H1 (cell line): ENCODE measurements at regions not wholly inside any gene's neighbourhood (a gene's known extent, or its start where the extent isn't known, plus 50 kb on each side); places are given as distances from the start of the nearest gene placed in this dataset.

Source experiments
- CTCF ChIA-PET: fragments of 300-600 bp; sonication (Branson Sonifier 250); formaldehyde crosslinking; loops from one replicate; lab custom pipeline; 2021; ENCODE audit not compliant: partially characterized antibody; lab: Charles Lee
- POLR2A ChIA-PET: fragments of 300-600 bp; sonication (Branson Sonifier 250); formaldehyde crosslinking; loops from one replicate; lab custom pipeline; 2021; ENCODE audit warnings: inconsistent platforms; ENCODE audit not compliant: partially characterized antibody; lab: Charles Lee
- DNase-seq, 2 experiments: peaks; one replicate each; pipeline versions ENCODE4 v3.0.0 to v3.0.0-alpha.2; 2010 to 2022; ENCODE audit warnings: low spot score in 2 of 2, low read depth in 1 of 2, mixed read lengths in 1 of 2
- FAIRE-seq: peaks from 2 replicates; lab custom pipeline; 2011; peaks lifted over from hg19 to GRCh38; lab: Jason Lieb, UNC
- H2AFZ ChIP-seq: 2 replicates; pipeline ENCODE4 v1.8.1; 2012; ENCODE audit warnings: low read length, inconsistent platforms
- H2AK5ac ChIP-seq: 2 replicates; pipeline ENCODE4 v1.6.1; 2013; ENCODE audit warnings: low read depth, low read length
- H2BK120ac ChIP-seq: replicated peaks from 2 replicates; pipeline ENCODE3; 2013; ENCODE audit warnings: low read depth, low read length, inconsistent platforms
- H2BK12ac ChIP-seq: 2 replicates; pipeline ENCODE4 v1.6.1; 2013; ENCODE audit warnings: low read depth, low read length
- H2BK15ac ChIP-seq: 2 replicates; pipeline ENCODE4 v1.6.1; 2013; ENCODE audit warnings: low read length
- H2BK20ac ChIP-seq: 2 replicates; pipeline ENCODE4 v1.6.1; 2013; ENCODE audit warnings: low read length
- H2BK5ac ChIP-seq: 2 replicates; pipeline ENCODE4 v1.6.1; 2013; ENCODE audit warnings: low read depth, low read length
- H3K14ac ChIP-seq: 2 replicates; pipeline ENCODE4 v1.6.1; 2013; ENCODE audit warnings: inconsistent platforms; ENCODE audit not compliant: insufficient read length
- H3K18ac ChIP-seq: 2 replicates; pipeline ENCODE4 v1.6.1; 2013; ENCODE audit warnings: low read length; ENCODE audit errors: extremely low read depth
- H3K23ac ChIP-seq: 2 replicates; pipeline ENCODE4 v1.6.1; 2013; ENCODE audit warnings: inconsistent platforms; ENCODE audit not compliant: insufficient read length
- H3K23me2 ChIP-seq: 2 replicates; pipeline ENCODE4 v1.6.1; 2013; ENCODE audit warnings: low read depth, low read length
- H3K27ac ChIP-seq: 2 replicates; pipeline ENCODE4 v1.6.1; 2011; ENCODE audit warnings: low read depth, low read length, inconsistent platforms
- H3K27me3 ChIP-seq, 4 experiments: replicated peaks in 1 of 4; 1 replicate in 1 of 4; 2 replicates in 3 of 4; pipeline versions ENCODE4 v1.6.1 to v1.8.1; 2011 to 2013; ENCODE audit warnings: low read length in 3 of 4, mild to moderate bottlenecking in 3 of 4, inconsistent platforms in 2 of 4, mixed read lengths in 2 of 4, moderate library complexity in 1 of 4; ENCODE audit not compliant: control insufficient read depth in 3 of 4, insufficient read depth in 3 of 4; ENCODE audit errors: extremely low read depth in 1 of 4
- H3K36me3 ChIP-seq, 4 experiments: 2 replicates each; pipeline versions ENCODE4 v1.6.1 to v1.8.1; 2011 to 2013; ENCODE audit warnings: mild to moderate bottlenecking in 4 of 4, low read length in 3 of 4, moderate library complexity in 2 of 4, control low read depth in 1 of 4, inconsistent platforms in 1 of 4; ENCODE audit not compliant: insufficient read depth in 4 of 4, control insufficient read depth in 2 of 4
- H3K4ac ChIP-seq: replicated peaks from 2 replicates; pipeline ENCODE3; 2013; ENCODE audit warnings: low read length, low read depth, mixed read lengths, inconsistent platforms; ENCODE audit not compliant: insufficient read length
- H3K4me1 ChIP-seq, 4 experiments: replicated peaks in 1 of 4; 1 replicate in 1 of 4; 2 replicates in 3 of 4; pipeline versions ENCODE4 v1.6.1 to v1.8.1; 2011 to 2013; ENCODE audit warnings: low read length in 3 of 4, inconsistent platforms in 2 of 4, mixed read lengths in 1 of 4; ENCODE audit not compliant: insufficient read depth in 4 of 4, control insufficient read depth in 3 of 4
- H3K4me2 ChIP-seq, 2 experiments: 2 replicates each; pipeline versions ENCODE4 v1.6.1 to v1.8.1; 2011 to 2013; ENCODE audit warnings: low read depth in 2 of 2, low read length in 2 of 2, control low read depth in 1 of 2, inconsistent platforms in 1 of 2, mild to moderate bottlenecking in 1 of 2; ENCODE audit not compliant: insufficient read depth in 1 of 2
- H3K4me3 ChIP-seq, 4 experiments: fragments of 200-600, 300-600 bp in 1 of 4; sonication (generic), shearing (Covaris generic), sonication (Bioruptor Twin) in 1 of 4; 2 replicates each; pipeline versions ENCODE4 v1.5.1 to v1.8.1; 2011 to 2016; ENCODE audit warnings: low read length in 4 of 4, low read depth in 3 of 4, control low read depth in 2 of 4, inconsistent platforms in 2 of 4, mild to moderate bottlenecking in 2 of 4, mixed read lengths in 1 of 4, moderate library complexity in 1 of 4; ENCODE audit not compliant: insufficient read depth in 2 of 4; ENCODE audit errors: extremely low read depth in 1 of 4
- H3K56ac ChIP-seq: replicated peaks from 2 replicates; pipeline ENCODE3; 2013; ENCODE audit warnings: low read depth, mild to moderate bottlenecking, mixed read lengths, low read length, inconsistent platforms; ENCODE audit not compliant: insufficient read length
- H3K79me1 ChIP-seq: 2 replicates; pipeline ENCODE4 v1.6.1; 2013; ENCODE audit warnings: low read depth, low read length, control low read depth
- H3K79me2 ChIP-seq, 2 experiments: 2 replicates each; pipeline versions ENCODE4 v1.6.1 to v1.8.1; 2012 to 2013; ENCODE audit warnings: low read length in 2 of 2, mild to moderate bottlenecking in 2 of 2, inconsistent platforms in 1 of 2; ENCODE audit not compliant: insufficient read depth in 2 of 2, control insufficient read depth in 1 of 2
- H3K9ac ChIP-seq, 4 experiments: replicated peaks in 1 of 4; 1 replicate in 1 of 4; 2 replicates in 3 of 4; pipeline versions ENCODE4 v1.6.1 to v1.8.1; 2011 to 2013; ENCODE audit warnings: low read depth in 3 of 4, low read length in 3 of 4, control low read depth in 2 of 4, mild to moderate bottlenecking in 2 of 4, moderate library complexity in 2 of 4, inconsistent platforms in 1 of 4; ENCODE audit errors: extremely low read depth in 1 of 4
- H3K9me3 ChIP-seq, 2 experiments: 2 replicates each; pipeline versions ENCODE4 v1.6.1 to v1.8.1; 2012 to 2013; ENCODE audit warnings: mild to moderate bottlenecking in 2 of 2, moderate library complexity in 2 of 2, control low read depth in 1 of 2, inconsistent platforms in 1 of 2, low read depth in 1 of 2, low read length in 1 of 2, mixed read lengths in 1 of 2; ENCODE audit not compliant: insufficient read depth in 2 of 2
- H4K20me1 ChIP-seq, 2 experiments: replicated peaks in 1 of 2; 2 replicates each; pipeline versions ENCODE3 to v1.8.1; 2011 to 2013; ENCODE audit warnings: inconsistent platforms in 2 of 2, low read length in 2 of 2, mild to moderate bottlenecking in 1 of 2; ENCODE audit not compliant: insufficient read depth in 2 of 2, control insufficient read depth in 1 of 2
- H4K5ac ChIP-seq: 2 replicates; pipeline ENCODE4 v1.6.1; 2013; ENCODE audit warnings: low read length, low read depth, mixed read lengths, inconsistent platforms; ENCODE audit not compliant: insufficient read length
- H4K8ac ChIP-seq: 2 replicates; pipeline ENCODE4 v1.8.0; 2013; ENCODE audit warnings: mild to moderate bottlenecking, moderate library complexity, low read length, inconsistent platforms; ENCODE audit not compliant: insufficient read depth; ENCODE audit errors: extremely low read depth
- H4K91ac ChIP-seq: replicated peaks from 2 replicates; pipeline ENCODE3; 2013; ENCODE audit warnings: low read length, mixed read lengths, inconsistent platforms; ENCODE audit not compliant: insufficient read length
- CEBPB ChIP-seq: IDR thresholded peaks from 2 replicates; pipeline ENCODE4 v1.6.1; 2012; ENCODE audit warnings: low read depth, low read length
- GTF2F1 ChIP-seq: IDR thresholded peaks from 2 replicates; pipeline ENCODE4 v1.6.1; 2012; ENCODE audit warnings: low read depth, low read length, improper control_type of control experiment, borderline replicate concordance
- HDAC2 ChIP-seq, 2 experiments: fragments of 300-600 bp in 1 of 2; sonication (generic) in 1 of 2; IDR thresholded peaks; 2 replicates each; pipeline ENCODE4 v1.6.1; 2011 to 2012; ENCODE audit warnings: low read depth in 2 of 2, low read length in 2 of 2, mild to moderate bottlenecking in 2 of 2, moderate library complexity in 2 of 2, borderline replicate concordance in 1 of 2, inconsistent platforms in 1 of 2
- TCF12 ChIP-seq: IDR thresholded peaks from 2 replicates; pipeline ENCODE4 v1.6.1; 2011; ENCODE audit warnings: low read depth, mild to moderate bottlenecking, low read length
- WGBS, 2 experiments: shearing (Covaris generic) in 1 of 2; methylation state at CpG; one replicate each; pipeline versions ENCODE4 v1.1.6 to v1.1.7; 2013 to 2015; ENCODE audit warnings: low lambda C conversion rate in 2 of 2, mixed read lengths in 2 of 2, inconsistent platforms in 1 of 2, low coverage in 1 of 2, missing lambda C conversion rate in 1 of 2; ENCODE audit not compliant: insufficient replicate concordance in 2 of 2, insufficient coverage in 1 of 2, insufficient read length in 1 of 2; ENCODE audit errors: extremely low coverage in 1 of 2, missing lambda C conversion rate in 1 of 2; 5-methylcytosine and 5-hydroxymethylcytosine counted together

DNA sequence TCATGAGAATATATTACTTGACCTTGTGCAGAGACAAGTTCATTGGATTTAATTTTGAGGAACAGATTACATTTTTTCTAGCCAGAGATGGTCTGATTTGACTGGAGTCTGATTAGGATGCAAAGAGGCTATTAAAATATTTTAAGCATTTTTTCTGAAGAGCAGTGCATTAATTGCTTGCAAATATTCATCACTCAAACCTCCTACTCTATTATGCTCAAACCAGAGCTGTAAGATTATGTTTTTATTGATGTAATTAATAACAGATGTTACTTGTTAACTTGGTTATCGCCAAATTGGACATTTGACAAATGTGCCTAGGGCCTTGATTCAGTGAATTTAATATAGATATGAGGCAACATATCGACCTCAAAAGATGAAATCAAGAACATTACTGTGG lies 160.9 kb upstream of the SLC13A1 start:
- CTCF ChIA-PET: interaction anchor here (0.7 kb wide), 1 partner anchor 624 kb away, joined by 3 read pairs; no protein-coding TSS in a partner anchor
- H3K9ac ChIP-seq: no peak overlapping the region
- no peak overlapping the region for H3K4me2 ChIP-seq
- H3K23ac ChIP-seq: no peak overlapping the region
- H3K27ac ChIP-seq: no peak overlapping the region
- H3K18ac ChIP-seq: no peak overlapping the region
- no peak overlapping the region for H2BK120ac ChIP-seq
- FAIRE-seq (no peak), DNase-seq (no peak)
- no peak overlapping the region for H2BK15ac ChIP-seq
- POLR2A ChIA-PET: interaction anchor here (0.6 to 0.7 kb wide), 2 partner anchors 31 to 170 kb away, joined by 3 read pairs; no protein-coding TSS in a partner anchor
- H2BK5ac ChIP-seq: no peak overlapping the region
- 85% methylated on average over 2 of the region's 2 CpGs; no CpG with 5 or more reads in 1 of the 2 experiments for WGBS, 2 experiments
- no peaks in the 10 kb centered on the region for H3K79me2 ChIP-seq
- no peak overlapping the region for H2BK12ac ChIP-seq
- H2AK5ac ChIP-seq: no peak overlapping the region
- no peak overlapping the region for H3K4ac ChIP-seq
- no peak overlapping the region for H2BK20ac ChIP-seq
- H3K56ac ChIP-seq: no peak overlapping the region
- no peak overlapping the region for H3K4me3 ChIP-seq
- no peaks in the 10 kb centered on the region for H3K79me1 ChIP-seq
- no peak overlapping the region for H3K14ac ChIP-seq
- no peaks in the 10 kb centered on the region for H3K27me3 ChIP-seq
- no peak overlapping the region for H2AFZ ChIP-seq
- H3K9me3 ChIP-seq: no peaks in the 10 kb centered on the region
- H3K4me1 ChIP-seq: peaks cover 0 to 3% (median 2%) of the 10 kb centered on the region in 4 experiments; a peak in 3 of 7 replicates
- H4K20me1 ChIP-seq: no peaks in the 10 kb centered on the region
- no peak for TF ChIP-seq TCF12
- TF ChIP-seq CEBPB: no peak
- TF ChIP-seq GTF2F1: no peak
- no peak for TF ChIP-seq HDAC2 (IDR thresholded peaks at IDR 0.05; ENCODE audit: borderline replicate concordance in 1 of 2, low read depth in 2 of 2, low read length in 2 of 2)
- H3K23me2 ChIP-seq: no peaks in the 10 kb centered on the region
- no peak overlapping the region for H4K91ac ChIP-seq
- no peak overlapping the region for H4K8ac ChIP-seq
- H4K5ac ChIP-seq: no peak overlapping the region
- H3K36me3 ChIP-seq: no peaks in the 10 kb centered on the region
